HG03139 (cell line): ENCODE measurements at regions not wholly inside any gene's neighbourhood (a gene's known extent, or its start where the extent isn't known, plus 50 kb on each side); places are given as distances from the start of the nearest gene placed in this dataset.

Experiments used
- ATAC-seq: cut with Tn5 transposase; IDR thresholded peaks from one replicate; pipeline ENCODE4 v1.9.1; 2021; ENCODE audit not compliant: unreplicated experiment

- ATAC-seq: no peak
These were observed 552.6 kb downstream of the MRPL39 start for GRCh38 chr21:25054689-25055088.

- peak; percentile 88 for ATAC-seq
These were observed 567.6 kb downstream of the MRPL39 start for GRCh38 chr21:25039461-25040380.

GRCh38 chr21:25036775-25037174 lies 570.5 kb downstream of the MRPL39 start:
- no peak for ATAC-seq

- ATAC-seq: no peak
These were observed 575.5 kb downstream of the MRPL39 start for GRCh38 chr21:25031750-25032149.

GRCh38 chr21:25029580-25029979 lies 577.7 kb downstream of the MRPL39 start:
- peak; percentile 56 for ATAC-seq

- no peak for ATAC-seq
These were observed 581.7 kb downstream of the MRPL39 start for GRCh38 chr21:25025596-25025995.

GRCh38 chr21:25024639-25025038 lies 582.6 kb downstream of the MRPL39 start:
- ATAC-seq: no peak

GRCh38 chr21:25005388-25005787 lies 601.9 kb downstream of the MRPL39 start:
- ATAC-seq: no peak

GRCh38 chr21:25002676-25003075 lies 604.6 kb downstream of the MRPL39 start:
- no peak for ATAC-seq

- no peak for ATAC-seq
These were observed 612.1 kb downstream of the MRPL39 start for GRCh38 chr21:24995216-24995615.

GRCh38 chr21:24994717-24995116 lies 612.6 kb downstream of the MRPL39 start:
- ATAC-seq: no peak

GRCh38 chr21:24989516-24989915 lies 617.8 kb downstream of the MRPL39 start:
- ATAC-seq: no peak

- no peak for ATAC-seq
These were observed 618.3 kb downstream of the MRPL39 start for GRCh38 chr21:24988941-24989340.

- no peak for ATAC-seq
These were observed 631.0 kb downstream of the MRPL39 start for GRCh38 chr21:24976238-24976637.

- ATAC-seq: no peak
These were observed 638.2 kb downstream of the MRPL39 start for GRCh38 chr21:24969068-24969467.

- ATAC-seq: peak; percentile 97
These were observed 651.9 kb downstream of the MRPL39 start for GRCh38 chr21:24955275-24955961.

GRCh38 chr21:24948186-24948585 lies 659.1 kb downstream of the MRPL39 start:
- no peak for ATAC-seq

- ATAC-seq: no peak
These were observed 661.4 kb downstream of the MRPL39 start for GRCh38 chr21:24945910-24946309.

- no peak for ATAC-seq
These were observed 665.7 kb downstream of the MRPL39 start for GRCh38 chr21:24941316-24942185.

GRCh38 chr21:24939291-24939690 lies 668.0 kb downstream of the MRPL39 start:
- ATAC-seq: no peak

GRCh38 chr21:24938573-24938972 lies 668.7 kb downstream of the MRPL39 start:
- ATAC-seq: no peak
